GM19467 (cell line): ENCODE measurements at regions not wholly inside any gene's neighbourhood (a gene's known extent, or its start where the extent isn't known, plus 50 kb on each side); places are given as distances from the start of the nearest gene placed in this dataset.
"Not testable (repeated sequence)": the region's sequence is repeated elsewhere in the genome, so short reads cannot be mapped to it uniquely, and the experiment has no call there.

Experiments used
- ATAC-seq: cut with Tn5 transposase; IDR thresholded peaks from one replicate; pipeline ENCODE4 v1.9.1; 2021; ENCODE audit warnings: mild to moderate bottlenecking, moderate library complexity; ENCODE audit not compliant: unreplicated experiment

DNA sequence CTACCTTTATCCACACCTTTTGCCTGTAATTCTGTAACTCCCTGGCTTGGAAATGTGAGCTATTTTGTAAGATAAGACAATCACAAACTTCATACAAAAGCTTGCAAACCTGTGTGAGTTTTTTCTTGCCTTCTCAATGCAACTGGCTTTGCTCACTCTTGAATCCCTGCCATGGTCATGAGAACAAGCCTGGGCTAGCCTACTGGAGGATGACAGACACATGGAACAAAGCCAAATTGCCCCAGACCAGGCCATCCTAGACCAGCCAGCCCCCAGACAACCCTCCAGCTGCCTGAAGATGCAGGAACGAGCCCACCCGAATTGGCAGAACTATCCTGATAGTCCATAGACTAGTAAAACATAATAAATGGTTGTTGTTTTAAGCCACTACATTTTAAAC lies 466.6 kb upstream of the ERCC4 start:
- ATAC-seq = no peak

DNA sequence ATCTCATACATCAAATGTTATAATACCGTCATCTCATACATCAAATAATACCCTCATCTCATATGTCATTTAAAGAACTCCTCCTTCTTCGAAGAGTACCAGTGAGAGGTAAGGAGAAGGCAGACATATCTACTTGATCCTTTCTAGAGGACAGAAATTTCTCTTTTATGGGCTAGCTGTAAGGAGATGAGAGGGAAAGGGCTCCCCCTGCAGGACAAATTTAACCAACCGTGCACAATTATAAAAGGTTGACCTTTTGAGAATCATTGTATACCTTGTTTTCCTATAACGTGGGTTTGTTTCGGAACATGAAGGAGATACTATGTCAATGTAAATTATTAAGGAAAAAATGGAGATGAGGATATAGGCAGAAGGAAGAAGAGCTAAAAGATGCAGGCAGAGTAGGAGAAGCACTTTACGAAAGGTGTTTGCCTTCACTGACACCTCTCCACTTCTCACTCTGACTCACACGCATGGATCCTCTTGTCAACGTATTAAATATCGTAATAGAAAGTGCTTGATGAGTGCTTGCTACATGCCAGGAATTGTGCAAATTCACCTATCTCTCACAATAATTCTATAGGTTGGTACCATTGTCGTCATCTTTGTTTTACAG lies 465.9 kb upstream of the ERCC4 start:
- ATAC-seq = no peak

DNA sequence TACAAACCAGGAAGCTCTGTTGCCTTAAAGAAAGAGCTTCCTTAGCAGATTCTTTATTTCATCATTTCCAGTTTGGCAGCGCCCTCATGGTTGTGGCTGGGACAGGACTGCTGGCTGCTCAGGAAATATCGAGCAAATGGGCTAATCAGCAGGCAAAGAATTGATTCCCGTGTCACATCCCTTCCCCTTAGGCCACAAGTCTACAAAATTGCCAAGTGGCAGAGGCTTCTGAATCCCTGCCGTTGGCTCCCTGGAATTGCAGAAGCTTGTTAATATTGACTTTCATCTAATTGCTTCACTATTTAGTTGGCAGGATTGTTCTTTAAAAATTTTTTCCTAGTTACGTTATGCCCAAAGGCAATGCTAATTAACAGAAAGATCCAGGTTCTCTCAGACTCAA lies 456.3 kb upstream of the ERCC4 start:
- no peak for ATAC-seq

GRCh38 chr16:13471036-13471435 lies 448.9 kb upstream of the ERCC4 start:
- no peak for ATAC-seq

DNA sequence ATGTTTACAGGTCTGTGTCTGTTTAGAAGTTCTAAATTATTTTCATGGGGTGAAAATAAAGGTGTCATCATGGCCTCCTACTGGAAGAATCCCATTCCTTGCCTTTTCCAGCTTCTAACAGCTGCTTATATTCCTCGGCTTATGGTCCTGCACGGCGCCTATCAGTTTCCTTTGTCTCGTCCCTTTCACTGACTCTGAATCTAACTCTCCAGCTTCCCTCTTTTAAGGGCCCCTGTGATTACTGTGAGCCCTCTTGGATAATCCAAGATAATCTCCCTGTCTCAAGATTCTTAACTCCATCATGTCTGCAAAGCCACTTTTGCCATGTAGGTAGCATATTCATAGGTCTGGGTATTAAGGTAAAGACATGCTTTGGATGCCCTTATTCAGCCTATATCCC lies 441.0 kb upstream of the ERCC4 start:
- ATAC-seq = no peak

DNA sequence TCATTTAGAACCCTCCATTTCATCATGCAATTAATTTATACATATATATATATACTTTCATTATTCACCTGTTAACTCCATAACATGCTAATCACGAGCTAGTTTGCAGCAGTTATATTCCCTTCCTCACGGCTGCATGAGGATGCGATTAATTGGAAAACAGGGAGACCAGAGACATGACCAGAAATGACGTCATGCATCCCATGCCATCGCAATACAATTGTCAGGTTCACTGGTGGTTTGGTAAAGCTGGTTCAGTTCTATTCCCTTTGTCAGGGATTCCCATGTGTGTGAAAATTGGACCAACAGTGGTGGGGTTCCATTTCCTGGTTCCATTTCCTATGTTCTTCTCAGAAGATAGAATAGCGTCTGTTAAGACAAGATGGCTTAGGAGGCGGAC lies 440.4 kb upstream of the ERCC4 start:
- ATAC-seq = no peak

DNA sequence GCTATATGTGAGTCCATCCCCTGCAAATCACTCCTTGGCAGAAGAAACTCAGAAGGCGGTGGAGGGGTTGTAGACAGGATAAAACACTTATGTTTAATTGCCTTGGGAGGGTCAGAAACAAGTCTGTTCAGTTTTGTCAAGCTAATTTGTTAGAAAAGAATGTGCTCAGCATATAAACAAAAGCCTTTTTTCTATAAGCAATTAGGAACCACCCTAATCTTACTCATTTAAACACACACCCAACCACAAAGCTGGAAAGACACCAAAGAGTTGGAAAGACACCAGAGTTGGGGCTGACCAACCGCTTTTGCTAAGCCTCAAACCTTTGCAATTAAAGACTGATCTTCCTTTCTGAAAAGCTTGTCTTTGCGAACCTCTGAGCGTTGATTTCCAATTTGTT lies 439.2 kb upstream of the ERCC4 start:
- no peak for ATAC-seq

DNA sequence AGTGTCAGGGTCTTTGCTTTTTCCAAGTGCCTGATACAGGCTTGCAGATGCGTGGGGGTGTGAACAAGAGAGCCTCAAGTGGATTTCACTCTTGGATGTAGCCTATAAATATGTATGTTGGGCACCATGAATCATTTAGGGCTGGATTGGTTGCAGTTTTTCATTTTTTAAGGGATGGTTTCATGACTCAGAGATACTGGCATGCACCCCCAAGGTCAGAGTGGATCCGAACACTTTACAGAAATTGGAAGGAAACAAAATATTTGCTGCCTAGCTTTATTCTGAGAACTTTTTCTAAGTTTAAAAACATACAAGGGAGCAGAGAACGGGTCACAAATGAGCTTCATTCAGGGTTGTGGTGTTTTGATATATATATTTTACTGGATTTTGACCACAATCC lies 436.8 kb upstream of the ERCC4 start:
- no peak for ATAC-seq

DNA sequence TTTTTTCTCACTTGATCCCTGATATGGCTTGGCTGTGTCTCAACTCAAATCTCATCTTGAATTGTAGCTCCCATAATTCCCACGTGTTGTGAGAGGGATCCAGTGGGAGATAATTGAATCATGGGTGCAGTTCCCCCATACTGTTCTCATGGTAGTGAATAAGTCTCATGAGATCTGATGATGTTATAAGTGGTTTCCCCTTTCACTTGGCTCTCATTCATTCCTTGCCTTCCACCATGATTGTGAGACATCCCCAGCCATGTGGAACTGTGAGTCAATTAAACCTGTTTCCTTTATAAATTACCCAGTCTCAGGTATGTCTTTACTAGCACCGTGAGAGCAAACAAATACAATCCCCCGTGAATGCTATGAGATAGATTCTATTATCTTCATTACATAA lies 430.5 kb upstream of the ERCC4 start:
- not testable (repeated sequence) for ATAC-seq

- no peak for ATAC-seq
These were observed 427.9 kb upstream of the ERCC4 start for GRCh38 chr16:13492046-13492445.

GRCh38 chr16:13503960-13504635 lies 415.9 kb upstream of the ERCC4 start:
- ATAC-seq = no peak

DNA sequence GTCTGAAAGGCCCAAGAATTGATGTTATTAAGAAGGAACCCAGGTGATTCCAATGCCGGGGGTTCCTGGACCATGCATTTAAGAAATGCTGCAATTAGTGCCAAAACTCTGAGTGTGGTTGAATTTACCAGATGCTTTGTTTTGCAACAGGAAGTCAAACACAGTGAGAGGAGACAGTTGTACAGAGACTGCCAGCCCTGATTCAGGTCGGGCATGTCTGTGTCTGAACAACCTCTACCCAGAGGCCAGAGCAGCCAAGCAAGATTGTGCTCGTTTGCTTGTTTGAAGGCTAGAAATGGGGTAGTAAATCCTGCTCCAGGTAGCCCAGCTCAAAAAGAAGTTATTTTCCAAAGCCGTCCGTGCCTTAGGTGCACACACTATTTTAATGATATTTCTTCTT lies 412.4 kb upstream of the ERCC4 start:
- ATAC-seq = no peak

- ATAC-seq = no peak
These were observed 409.4 kb upstream of the ERCC4 start for GRCh38 chr16:13510425-13511151.

- no peak for ATAC-seq
These were observed 402.1 kb upstream of the ERCC4 start for GRCh38 chr16:13517841-13518240.

DNA sequence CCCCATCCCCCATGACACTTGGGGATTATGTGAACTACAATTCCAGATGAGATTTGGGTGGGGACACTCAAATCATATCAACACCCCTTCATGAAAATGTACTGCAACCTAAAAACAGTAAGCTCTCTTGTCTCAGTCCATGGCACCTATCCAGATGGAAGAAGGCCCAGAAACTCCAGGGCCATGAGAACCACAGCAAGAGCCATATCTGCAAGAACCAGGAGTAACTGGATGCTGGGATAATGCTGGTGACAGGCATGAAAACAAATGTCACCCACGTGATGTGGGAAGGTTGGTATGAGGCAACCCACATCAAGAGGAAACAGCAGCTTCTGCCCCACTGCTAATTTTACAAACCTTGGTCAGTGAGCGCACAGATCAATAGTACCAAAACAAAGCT lies 400.1 kb upstream of the ERCC4 start:
- ATAC-seq = no peak

DNA sequence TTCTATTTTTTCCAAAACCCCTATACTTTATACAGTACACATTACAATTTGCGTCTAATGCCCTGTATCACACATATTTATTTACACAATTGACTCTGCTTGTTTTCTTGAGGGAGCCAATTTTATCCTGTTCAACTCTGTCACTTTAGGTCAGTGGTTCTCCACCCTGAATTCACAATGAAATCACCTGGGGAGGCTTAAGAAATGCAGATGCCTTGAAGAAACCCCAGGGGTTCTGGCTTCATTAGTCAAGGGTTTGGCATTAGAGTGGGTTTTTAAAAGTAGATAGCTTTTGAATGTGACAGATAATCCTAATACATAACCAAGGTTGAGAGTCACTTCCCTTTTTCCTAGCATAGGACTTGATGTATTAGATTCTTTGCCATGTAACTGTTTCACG lies 398.6 kb upstream of the ERCC4 start:
- ATAC-seq = no peak

GRCh38 chr16:13527332-13527731 lies 392.6 kb upstream of the ERCC4 start:
- no peak for ATAC-seq

- ATAC-seq = no peak
These were observed 391.3 kb upstream of the ERCC4 start for GRCh38 chr16:13528691-13529090.

GRCh38 chr16:13529193-13529982 lies 390.6 kb upstream of the ERCC4 start:
- ATAC-seq = no peak

DNA sequence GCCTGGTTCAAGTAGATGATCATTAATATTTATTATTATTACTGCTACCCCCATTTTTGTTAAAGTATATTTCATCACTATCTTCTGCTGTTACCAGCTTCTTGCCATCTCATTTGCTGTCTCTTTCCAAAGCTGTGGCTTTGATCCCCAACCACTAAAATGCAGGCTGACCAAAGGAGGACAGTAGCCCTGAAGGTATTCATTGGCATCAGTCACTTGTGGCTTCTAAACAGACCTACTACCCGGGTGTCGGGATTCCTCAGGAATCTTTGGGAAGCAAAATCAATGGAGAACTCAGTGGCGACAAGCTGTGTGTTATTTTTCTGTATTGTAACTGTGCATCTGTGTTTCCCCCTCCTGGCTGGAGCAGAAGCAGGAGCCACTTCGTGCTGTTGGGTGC lies 379.2 kb upstream of the ERCC4 start:
- ATAC-seq = no peak

- no peak for ATAC-seq
These were observed 377.7 kb upstream of the ERCC4 start for GRCh38 chr16:13542284-13542683.

- no peak for ATAC-seq
These were observed 376.1 kb upstream of the ERCC4 start for GRCh38 chr16:13543850-13544249.
